GM13977 (cell line): ENCODE measurements at regions not wholly inside any gene's neighbourhood (a gene's known extent, or its start where the extent isn't known, plus 50 kb on each side); places are given as distances from the start of the nearest gene placed in this dataset.

ENCODE experiments used
- DNase-seq: peaks from one replicate; pipeline ENCODE4 v3.0.0; 2012; ENCODE audit warnings: low spot score
- in situ Hi-C: fragments of 300-500 bp; cut with MboI; formaldehyde crosslinking; loops from one replicate; pipeline ENCODE4 v1.12.0; 2022; ENCODE audit warnings: low sequenced_read_pairs, low pct_unique_long_range_greater_than_20kb, mixed read lengths, inconsistent platforms; ENCODE audit not compliant: unreplicated experiment
- TF ChIP-seq, protein P1 (sequence below): IDR thresholded peaks from 2 replicates; pipeline ENCODE4 v1.5.1; 2012; ENCODE audit warnings: mild to moderate bottlenecking, control low read depth; ENCODE audit not compliant: insufficient read depth; ENCODE audit errors: extremely low read depth, missing control alignments

DNA sequence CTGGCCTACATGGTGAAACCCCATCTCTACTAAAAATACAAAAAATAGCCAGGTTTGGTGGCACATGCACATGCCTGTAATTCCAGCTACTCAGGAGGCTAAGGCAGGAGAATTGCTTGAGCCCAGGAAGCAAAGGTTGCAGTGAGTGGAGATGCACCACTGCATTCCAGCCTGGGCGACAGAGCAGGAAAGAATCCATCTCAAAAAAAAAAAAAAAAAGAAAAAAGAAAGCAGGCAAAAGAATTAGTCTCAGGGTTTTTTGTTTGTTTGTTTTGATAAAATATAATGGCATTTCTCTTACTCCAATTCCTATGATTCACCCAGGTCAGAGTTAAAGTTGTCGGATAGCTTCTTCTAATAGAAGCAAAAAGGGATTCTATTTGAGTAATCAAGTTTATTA is 67.0 kb upstream of the ATG10 start:
- no peak for DNase-seq
- TF ChIP-seq, protein P1, sequence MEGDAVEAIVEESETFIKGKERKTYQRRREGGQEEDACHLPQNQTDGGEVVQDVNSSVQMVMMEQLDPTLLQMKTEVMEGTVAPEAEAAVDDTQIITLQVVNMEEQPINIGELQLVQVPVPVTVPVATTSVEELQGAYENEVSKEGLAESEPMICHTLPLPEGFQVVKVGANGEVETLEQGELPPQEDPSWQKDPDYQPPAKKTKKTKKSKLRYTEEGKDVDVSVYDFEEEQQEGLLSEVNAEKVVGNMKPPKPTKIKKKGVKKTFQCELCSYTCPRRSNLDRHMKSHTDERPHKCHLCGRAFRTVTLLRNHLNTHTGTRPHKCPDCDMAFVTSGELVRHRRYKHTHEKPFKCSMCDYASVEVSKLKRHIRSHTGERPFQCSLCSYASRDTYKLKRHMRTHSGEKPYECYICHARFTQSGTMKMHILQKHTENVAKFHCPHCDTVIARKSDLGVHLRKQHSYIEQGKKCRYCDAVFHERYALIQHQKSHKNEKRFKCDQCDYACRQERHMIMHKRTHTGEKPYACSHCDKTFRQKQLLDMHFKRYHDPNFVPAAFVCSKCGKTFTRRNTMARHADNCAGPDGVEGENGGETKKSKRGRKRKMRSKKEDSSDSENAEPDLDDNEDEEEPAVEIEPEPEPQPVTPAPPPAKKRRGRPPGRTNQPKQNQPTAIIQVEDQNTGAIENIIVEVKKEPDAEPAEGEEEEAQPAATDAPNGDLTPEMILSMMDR: no peak
- in situ Hi-C loops: no loop called here

DNA sequence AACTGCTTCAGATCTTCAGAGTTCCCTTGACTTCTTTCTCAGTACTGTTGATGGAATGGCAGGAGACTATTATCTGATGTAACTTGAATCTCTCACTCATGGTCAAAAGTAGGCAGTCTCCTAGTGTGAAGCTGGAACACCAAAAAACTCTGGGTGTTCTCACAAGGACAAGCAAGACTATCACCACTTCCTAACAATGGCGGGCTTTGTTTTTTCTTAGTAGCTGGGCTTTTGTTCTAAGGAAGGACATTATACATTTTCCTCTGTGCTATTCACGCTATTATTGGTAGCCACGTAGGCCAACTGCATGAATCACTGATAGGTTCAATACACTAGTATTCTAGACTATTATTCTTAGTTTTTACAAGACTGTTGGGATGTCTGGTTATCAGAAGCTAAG is 67.7 kb upstream of the ATG10 start:
- no peak for DNase-seq
- in situ Hi-C loops: no loop called here

DNA sequence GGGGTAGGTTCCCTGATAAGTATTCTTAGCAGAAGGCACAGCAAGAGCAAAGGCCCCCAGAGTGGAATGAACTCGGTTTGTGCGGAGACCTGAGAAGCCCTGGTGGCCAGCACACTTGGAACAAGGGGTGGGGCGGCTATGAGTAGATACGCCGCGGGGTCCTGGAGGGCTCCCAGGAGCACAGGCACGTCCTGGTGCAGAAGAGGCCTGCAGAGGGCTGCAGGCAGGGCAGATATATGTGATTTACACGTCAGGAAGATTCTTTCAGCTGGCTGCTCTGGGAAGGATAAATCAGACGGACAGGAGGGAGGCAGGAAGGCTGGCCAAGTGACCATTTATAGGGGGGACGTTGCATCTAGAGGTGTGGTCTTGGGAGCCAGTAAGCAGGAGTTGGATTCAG is 70.2 kb upstream of the ATG10 start:
- no peak for DNase-seq
- TF ChIP-seq, protein P1: no peak
- in situ Hi-C loops: no loop called here

More for the DNA sequence above, 67.7 kb upstream of the ATG10 start:
- TF ChIP-seq, protein P1: no peak

DNA sequence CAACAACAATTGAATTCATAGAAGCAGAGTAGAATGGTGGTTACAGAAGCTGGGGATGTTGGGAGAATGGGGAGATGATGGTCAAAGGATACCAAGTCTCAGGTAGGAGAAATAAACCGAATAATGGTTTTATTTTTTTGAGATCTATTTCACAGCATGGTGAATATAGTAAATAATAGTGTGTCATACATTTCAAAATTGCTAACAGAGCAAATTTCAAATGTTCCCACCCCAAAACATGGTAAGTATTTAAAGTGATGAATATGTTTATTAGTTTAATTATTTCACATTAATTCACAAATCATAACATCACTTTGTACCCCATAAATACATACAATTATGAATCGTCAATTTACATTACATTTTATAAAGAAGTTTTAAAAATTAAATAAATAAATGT is 72.7 kb upstream of the ATG10 start:
- no peak for DNase-seq
- TF ChIP-seq, protein P1: no peak
- in situ Hi-C loops: no loop called here

DNA sequence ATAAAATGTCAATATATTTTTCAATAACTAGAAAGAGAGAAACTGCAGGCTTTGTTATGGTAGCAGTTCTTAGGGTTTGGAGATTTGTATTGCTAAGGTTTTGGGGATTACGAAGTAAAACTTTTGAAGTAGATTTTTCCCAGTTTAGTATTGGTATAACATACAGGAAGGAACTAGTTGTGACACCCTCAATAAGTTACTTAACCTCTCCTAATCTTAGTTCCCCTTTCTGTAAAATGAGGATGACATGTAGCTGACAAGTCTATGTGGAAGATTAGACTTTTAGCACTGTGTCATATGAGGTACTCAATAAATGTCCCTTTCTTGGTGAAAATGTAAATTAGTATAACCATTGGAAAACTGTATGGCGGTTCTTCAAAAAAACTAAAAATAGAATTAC is 73.4 kb upstream of the ATG10 start:
- in situ Hi-C loops: no loop called here
- DNase-seq: no peak
- TF ChIP-seq, protein P1: no peak

DNA sequence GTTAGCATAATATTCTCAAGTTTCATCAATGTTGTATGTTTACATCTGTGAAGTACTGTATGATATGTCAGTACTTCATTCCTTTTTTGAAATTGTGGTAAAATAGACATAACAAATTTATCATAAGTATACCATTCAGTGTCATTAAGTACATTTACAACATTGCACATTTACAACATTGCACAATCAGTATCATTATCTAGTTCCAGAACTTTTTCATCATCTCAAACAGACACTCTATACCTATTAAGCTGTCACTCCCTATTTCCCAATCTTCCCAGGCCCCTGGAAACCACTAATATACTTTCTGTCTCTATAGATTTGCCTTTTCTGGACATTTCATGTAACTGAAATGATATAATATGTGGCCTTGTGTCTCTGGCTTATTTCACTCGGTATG is 75.1 kb upstream of the ATG10 start:
- in situ Hi-C loops: no loop called here
- no peak for DNase-seq

DNA sequence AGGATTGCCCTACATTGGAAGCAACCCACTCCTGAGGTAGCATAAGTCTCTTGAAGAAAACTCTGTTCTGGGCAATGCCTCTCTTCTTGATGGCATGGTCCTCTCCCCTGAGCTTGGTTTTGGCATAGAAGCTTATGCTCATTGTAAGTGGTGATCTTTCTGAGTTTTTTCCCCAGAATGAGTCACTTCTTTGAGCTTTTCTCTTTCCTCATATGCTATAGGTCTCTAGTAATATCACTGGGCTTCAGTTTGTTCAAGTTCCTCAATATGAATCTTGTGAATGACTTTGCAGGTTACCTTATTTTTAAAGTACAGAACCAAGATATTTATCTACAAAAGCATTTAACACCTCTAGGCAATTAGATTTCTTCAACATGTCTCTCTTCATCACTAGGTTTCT is 76.5 kb upstream of the ATG10 start:
- no peak for DNase-seq
- in situ Hi-C loops: no loop called here
- TF ChIP-seq, protein P1: no peak

More for the DNA sequence above, 75.1 kb upstream of the ATG10 start:
- TF ChIP-seq, protein P1: no peak
